Stimulated activated CD4-positive, alpha-beta T cell treated with anti-CD3 and anti-CD28 coated beads, Interleukin-15, amount 100 ng/mL, for 24 hours (primary cell): ENCODE measurements at regions not wholly inside any gene's neighbourhood (a gene's known extent, or its start where the extent isn't known, plus 50 kb on each side); places are given as distances from the start of the nearest gene placed in this dataset.
"Not testable (repeated sequence)": the region's sequence is repeated elsewhere in the genome, so short reads cannot be mapped to it uniquely, and the experiment has no call there.

Source experiments
- DNase-seq: peaks from one replicate; pipeline ENCODE4 v3.0.0-alpha.2; 2020

DNA sequence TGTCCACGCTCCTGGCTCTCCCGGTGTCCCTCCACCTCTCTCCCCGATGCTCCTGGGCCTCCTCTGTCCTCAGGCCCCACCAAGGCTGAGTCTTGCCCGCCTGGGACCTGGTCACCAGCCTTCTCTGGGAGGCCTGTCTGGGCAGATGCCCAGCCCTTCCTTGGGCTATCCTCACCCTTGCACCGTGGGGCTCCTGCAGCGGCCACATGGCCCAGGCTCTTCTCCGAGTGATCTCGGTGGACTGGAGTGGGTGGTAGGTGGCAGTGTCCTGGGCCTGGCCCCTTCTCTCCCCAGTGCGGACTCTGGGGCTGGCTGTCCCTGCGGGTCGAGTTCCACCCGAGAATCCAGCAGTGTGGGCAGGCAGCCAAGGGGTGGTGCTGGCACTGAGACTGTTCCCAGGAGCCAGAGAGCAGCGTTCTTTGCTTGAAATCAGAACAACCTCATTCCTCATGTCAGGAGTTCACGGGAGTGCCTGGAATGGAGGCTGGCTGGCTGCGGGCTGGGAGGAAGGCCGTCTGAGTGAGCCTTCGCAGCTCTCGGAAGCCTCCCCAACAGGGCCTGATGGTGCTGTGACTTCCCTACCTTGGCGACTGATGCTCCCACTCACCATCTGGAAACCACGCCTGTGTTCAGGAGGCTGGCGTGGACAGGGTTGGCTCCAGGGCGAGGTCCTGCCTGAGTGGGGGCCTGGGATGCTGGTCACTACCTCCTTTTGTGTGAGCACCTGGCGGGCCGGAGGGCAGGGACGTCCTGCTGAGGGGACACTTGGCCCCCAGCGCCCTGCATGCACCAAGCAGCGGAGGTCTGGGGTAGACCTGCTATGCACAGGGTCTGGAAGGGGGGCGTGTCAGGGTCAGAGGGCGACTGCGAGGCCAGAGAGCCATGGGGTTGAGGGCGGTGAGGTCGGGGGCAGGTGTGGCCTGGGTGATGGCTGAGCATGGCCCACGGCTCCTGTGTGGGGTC is 113.9 kb downstream of the TMEM121 start:
- DNase-seq, result not testable (repeated sequence)

- no peak for DNase-seq
These were observed 114.9 kb downstream of the TMEM121 start for GRCh38 chr14:105641075-105641937.

GRCh38 chr14:105641951-105642350 is 115.6 kb downstream of the TMEM121 start:
- not testable (repeated sequence) for DNase-seq

- DNase-seq, result not testable (repeated sequence)
These were observed 116.1 kb downstream of the TMEM121 start for GRCh38 chr14:105642486-105642885.

DNA sequence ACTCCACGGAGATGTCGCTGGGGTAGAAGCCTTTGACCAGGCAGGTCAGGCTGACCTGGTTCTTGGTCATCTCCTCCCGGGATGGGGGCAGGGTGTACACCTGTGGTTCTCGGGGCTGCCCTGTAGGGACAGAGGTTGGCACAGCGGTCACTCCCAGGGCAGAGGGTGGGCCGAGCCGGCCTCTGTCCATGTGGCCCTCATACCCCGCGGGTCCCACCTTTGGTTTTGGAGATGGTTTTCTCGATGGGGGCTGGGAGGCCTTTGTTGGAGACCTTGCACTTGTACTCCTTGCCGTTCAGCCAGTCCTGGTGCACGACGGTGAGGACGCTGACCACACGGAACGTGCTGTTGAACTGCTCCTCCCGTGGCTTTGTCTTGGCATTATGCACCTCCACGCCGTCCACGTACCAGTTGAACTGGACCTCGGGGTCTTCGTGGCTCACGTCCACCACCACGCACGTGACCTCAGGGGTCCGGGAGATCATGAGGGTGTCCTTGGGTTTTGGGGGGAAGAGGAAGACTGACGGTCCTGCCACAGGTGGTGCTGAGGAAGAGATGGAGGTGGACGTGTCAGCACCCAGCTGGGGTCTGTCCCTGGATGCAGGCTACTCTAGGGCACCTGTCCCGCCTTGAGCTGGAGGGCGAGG is 117.1 kb downstream of the TMEM121 start:
- DNase-seq, result not testable (repeated sequence)

DNA sequence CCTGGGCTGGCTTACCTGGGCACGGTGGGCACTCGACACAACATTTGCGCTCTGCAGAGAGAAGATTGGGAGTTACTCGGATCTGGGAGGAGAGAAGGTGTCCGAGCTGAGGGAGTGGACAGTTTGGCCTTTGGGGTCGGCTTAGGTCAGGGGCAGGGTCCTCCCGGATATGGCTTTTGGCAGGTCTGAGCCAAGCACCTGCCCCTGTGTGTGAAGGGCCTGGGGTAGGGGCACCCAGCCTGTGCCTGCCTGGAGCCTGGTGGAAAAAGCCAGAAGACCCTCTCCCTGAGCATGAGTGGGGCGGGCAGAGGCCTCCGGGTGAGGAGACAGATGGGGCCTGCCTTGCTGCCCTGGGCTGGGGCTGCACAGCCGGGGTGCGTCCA is 117.7 kb downstream of the TMEM121 start:
- not testable (repeated sequence) for DNase-seq

DNA sequence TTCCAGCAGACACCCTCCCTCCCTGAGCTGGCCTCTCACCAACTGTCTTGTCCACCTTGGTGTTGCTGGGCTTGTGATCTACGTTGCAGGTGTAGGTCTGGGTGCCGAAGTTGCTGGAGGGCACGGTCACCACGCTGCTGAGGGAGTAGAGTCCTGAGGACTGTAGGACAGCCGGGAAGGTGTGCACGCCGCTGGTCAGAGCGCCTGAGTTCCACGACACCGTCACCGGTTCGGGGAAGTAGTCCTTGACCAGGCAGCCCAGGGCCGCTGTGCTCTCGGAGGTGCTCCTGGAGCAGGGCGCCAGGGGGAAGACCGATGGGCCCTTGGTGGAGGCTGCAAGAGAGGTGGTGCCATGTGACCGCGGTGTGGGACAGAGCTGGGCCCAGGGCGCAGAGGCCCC is 118.1 kb downstream of the TMEM121 start:
- not testable (repeated sequence) for DNase-seq

GRCh38 chr14:105644891-105645290 is 118.5 kb downstream of the TMEM121 start:
- DNase-seq, result not testable (repeated sequence)

- not testable (repeated sequence) for DNase-seq
These were observed 119.0 kb downstream of the TMEM121 start for GRCh38 chr14:105645389-105645788.

DNA sequence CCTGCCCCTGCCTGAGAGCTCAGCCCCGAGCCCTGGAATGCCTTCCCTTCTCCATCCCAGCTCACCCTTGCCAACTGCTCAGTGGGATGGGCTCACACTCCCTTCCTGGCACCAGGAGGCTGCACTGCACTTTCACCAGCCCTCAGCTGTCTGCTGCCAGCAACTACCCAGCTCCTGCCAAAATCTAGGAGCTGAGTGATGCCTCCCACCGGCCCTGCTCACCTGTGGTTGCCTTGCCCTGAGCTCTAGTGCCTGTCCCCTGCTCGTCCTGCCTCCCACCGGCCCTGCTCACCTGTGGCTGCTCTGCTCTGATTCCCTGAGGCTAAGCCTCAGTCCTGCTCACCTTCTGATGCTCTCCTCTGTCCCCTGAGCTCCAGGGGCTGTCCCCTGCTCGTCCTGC is 119.8 kb downstream of the TMEM121 start:
- no peak for DNase-seq

DNA sequence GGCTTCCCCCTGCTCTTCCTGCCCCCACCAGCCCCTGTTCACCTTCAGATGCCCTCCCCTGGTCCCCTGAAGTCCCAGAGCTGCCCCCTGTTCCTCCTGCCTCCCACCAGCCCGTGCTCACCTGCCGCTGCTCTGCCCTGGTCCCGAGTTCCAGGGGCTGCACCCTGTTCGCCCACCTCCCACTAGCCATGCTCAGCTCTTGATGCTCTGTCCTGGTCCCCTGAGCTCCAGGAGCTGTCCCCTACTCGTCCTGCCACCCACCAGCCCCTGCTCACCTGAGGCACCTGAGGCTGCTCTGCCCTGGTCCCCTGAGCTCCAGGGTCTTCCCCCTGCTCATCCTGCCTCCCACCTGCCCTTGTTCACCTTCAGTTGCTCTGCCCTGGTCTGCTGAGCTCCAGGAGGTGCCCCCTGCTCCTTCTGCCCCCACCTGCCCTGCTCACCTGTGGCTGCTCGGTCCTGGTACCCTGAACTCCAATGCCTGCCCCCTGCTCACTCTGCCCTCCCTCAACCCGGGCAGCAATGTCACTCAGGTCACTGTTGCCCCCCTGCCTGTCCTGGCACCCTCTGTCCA is 120.4 kb downstream of the TMEM121 start:
- DNase-seq, result not testable (repeated sequence)

DNA sequence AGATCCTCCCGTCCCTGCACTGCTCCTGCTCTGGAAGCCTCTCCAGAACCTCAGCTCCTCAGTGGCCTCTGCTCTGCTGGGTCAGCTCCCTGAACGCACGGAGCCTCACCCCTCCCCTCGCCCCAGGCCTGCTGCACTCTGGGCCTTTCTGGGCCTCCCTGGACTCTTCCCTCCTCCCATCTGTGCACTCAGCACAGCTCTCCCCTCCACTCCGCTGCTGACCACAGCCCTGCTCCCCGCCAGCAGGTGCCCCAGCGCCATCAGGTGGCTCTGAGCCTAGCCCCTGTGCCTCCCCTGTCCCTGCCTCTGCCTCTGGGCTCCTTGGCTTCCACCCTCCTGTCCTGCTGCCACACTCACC is 121.0 kb downstream of the TMEM121 start:
- not testable (repeated sequence) for DNase-seq

DNA sequence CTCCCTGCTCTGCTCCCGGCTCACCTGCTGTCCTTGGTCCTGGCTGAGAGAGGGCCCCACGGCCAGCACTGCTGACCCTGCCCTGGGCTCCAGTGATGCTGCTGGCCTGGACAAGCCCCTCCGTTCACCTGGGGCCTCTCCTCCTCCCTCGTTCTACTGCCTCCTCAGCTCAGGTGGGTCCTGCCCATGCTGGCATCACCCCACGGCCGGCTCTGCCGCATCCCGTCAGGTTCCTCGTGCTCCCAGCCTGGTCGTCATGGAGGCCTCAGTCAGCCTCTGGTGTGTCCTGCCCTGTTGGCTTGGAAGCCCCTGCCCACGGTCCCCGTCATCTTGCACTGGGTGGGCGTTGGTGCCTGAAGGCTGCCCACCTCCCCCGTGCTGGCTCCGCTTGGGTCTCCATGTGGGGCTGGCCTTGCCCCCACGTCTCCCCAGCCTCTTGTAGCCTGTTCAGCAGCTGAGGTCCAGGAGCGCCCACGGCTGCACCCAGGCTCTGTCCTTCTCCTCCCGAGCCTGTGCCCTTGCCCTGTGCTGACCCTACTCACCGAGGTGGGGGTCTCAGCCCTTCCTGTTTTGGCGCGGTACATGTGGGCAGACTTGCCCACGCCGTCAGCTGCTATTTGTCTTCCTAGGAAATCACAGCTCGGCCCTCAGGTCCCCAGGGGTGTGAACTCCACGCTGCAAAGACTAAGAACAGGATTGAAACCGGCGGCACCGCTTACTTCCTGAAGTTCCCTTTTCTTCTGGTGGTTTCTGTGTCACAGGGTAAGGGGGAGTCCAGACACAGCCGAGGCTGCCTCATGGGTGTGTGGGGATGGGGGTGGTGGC is 121.6 kb downstream of the TMEM121 start:
- DNase-seq, result no peak

GRCh38 chr14:105648609-105649535 is 122.5 kb downstream of the TMEM121 start:
- not testable (repeated sequence) for DNase-seq

DNA sequence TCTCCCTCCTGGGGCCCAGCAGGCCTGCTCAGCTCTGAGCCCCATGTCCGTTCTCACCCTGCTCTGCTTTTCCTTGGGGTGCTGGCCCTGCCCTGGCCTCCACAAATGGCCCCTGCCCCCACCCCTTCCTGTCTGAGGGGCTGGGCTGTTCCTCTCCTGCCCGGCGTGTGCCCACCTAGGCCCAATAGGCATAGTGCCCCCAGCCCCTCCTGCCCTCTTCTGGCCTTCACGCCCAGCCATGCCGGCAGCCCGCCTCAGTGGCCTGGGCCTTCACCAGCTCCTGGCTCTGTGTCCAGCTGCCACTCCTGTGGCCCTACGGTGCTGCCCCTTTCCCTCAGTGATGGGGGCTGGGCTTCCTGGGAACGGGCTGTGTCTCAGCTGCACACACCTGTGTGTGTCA is 125.9 kb downstream of the TMEM121 start:
- DNase-seq, result not testable (repeated sequence)

- DNase-seq, result not testable (repeated sequence)
These were observed 127.5 kb downstream of the TMEM121 start for GRCh38 chr14:105653921-105654320.

DNA sequence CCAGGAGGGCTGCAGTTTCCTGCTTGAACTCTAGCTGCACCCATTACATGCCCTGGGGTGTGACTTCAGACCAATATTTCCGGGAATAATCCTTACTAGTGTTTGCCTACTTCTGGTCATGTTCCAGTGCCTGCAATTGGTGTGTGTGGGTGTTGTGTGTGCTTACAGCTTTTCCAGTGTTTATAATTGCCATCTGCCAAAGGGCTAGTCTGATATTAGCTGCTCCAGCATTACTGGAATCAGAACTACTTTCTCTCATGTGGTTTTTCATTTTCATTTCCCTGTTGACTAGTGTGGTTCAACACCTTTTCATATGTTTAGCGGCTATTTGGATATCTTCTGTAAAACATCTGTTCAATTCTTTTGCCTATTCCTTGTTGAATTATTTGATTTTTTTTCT is 132.9 kb downstream of the TMEM121 start:
- not testable (repeated sequence) for DNase-seq

DNA sequence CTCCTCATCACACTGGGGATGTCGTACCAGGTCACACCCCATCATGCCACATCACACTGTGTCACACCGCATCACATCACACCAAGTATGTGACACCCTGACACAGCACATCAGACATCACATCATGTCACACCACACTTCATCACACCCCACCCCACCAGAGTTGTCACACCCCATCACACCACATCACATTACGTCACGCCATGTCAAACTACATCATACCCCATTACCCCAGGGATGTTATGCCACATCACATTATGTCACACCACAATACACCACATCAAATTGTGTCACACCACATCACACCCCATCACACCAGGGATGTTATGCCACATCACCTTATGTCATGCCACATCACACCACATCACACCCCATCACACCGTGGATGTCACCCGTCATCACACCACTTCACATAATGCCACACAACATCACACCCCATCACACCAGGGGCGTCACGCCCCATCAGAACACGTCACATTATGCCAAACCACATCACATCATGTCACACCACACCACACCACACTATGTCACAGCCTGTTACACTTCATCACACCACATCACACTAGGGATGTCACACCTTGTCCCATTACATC is 133.6 kb downstream of the TMEM121 start:
- no peak for DNase-seq

GRCh38 chr14:105660816-105661531 is 134.6 kb downstream of the TMEM121 start:
- no peak for DNase-seq
